Mesothelial cell of epicardium (in vitro differentiated cells): ENCODE measurements at regions not wholly inside any gene's neighbourhood (a gene's known extent, or its start where the extent isn't known, plus 50 kb on each side); places are given as distances from the start of the nearest gene placed in this dataset.

Experiments
- DNase-seq, 2 experiments: peaks; one replicate each; pipeline ENCODE4 v3.0.0; 2021; ENCODE audit warnings: low spot score in 2 of 2; ENCODE audit not compliant: unreplicated experiment in 2 of 2
- H3K27ac Mint-ChIP-seq: 2 replicates; pipeline ENCODE4 v1.8.0; 2021; ENCODE audit warnings: mixed read lengths
- H3K27me3 Mint-ChIP-seq: 2 replicates; pipeline ENCODE4 v1.8.0; 2021; ENCODE audit warnings: low read depth, mixed read lengths
- H3K36me3 Mint-ChIP-seq: 2 replicates; pipeline ENCODE4 v1.8.0; 2021; ENCODE audit warnings: mixed read lengths
- H3K4me1 Mint-ChIP-seq: 2 replicates; pipeline ENCODE4 v1.8.0; 2021; ENCODE audit warnings: mixed read lengths
- H3K4me3 Mint-ChIP-seq: 2 replicates; pipeline ENCODE4 v1.8.0; 2021; ENCODE audit warnings: mild to moderate bottlenecking, moderate library complexity, mixed read lengths
- H3K9me3 Mint-ChIP-seq: 2 replicates; pipeline ENCODE4 v1.8.0; 2021; ENCODE audit warnings: mixed read lengths
- TF ChIP-seq, protein P1 (sequence below): fragments of 200-600 bp; sonication (generic); IDR thresholded peaks from one replicate; pipeline ENCODE4 v1.5.0; 2021; ENCODE audit warnings: antibody characterized with exemption; ENCODE audit not compliant: unreplicated experiment

DNA sequence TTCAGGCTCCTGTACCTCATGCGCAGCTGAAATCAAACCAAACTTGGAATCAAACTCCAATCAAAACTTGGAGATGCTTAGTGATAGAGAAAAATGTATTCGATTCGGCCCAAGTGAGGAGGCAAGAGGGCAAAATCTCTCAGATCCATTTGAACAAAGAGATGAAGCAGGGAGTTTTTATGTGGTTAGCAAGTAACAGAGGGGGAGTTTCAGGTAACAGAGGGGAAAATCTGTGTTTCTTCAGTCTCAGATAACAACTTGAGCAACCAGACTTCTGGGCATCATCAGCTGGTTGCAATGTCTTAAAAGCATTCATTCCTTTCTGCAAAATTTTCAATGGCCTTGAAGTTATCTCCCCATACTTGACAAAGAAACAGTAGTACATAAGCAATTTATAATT is 245.1 kb upstream of the AVPR1A start:
- Mint-ChIP-seq H3K27me3 (no peaks in the 10 kb centered on the region), H3K36me3 (peaks cover 4% of the 10 kb centered on the region), H3K4me3 (no peak overlapping the region), H3K4me1 (peaks cover 5% of the 10 kb centered on the region), H3K27ac (no peak overlapping the region), H3K9me3 (peaks cover 6% of the 10 kb centered on the region)
- DNase-seq: no peak
- TF ChIP-seq, protein P1, sequence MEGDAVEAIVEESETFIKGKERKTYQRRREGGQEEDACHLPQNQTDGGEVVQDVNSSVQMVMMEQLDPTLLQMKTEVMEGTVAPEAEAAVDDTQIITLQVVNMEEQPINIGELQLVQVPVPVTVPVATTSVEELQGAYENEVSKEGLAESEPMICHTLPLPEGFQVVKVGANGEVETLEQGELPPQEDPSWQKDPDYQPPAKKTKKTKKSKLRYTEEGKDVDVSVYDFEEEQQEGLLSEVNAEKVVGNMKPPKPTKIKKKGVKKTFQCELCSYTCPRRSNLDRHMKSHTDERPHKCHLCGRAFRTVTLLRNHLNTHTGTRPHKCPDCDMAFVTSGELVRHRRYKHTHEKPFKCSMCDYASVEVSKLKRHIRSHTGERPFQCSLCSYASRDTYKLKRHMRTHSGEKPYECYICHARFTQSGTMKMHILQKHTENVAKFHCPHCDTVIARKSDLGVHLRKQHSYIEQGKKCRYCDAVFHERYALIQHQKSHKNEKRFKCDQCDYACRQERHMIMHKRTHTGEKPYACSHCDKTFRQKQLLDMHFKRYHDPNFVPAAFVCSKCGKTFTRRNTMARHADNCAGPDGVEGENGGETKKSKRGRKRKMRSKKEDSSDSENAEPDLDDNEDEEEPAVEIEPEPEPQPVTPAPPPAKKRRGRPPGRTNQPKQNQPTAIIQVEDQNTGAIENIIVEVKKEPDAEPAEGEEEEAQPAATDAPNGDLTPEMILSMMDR: no peak

DNA sequence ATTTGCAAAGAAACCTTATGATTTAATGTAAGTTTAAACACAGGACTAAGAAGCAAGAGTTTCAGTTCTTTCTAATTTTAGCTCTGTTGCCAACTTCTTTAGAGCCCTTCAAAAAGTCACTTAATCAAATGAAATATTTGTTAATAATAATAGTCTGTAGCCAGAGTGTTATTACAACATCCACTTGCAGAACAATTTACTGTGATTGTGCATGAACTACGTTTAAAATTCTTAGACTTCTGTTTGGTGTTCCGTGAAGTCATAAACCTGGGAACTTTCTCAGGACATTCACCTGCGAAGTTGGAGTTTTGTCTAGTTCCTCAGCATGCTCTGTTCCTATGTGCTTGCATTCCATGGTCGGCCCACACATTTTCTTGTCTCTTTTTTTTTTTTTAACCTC is 244.0 kb upstream of the AVPR1A start:
- Mint-ChIP-seq H3K9me3 (peaks cover 6% of the 10 kb centered on the region), H3K4me3 (no peak overlapping the region), H3K36me3 (peaks cover 4% of the 10 kb centered on the region), H3K27ac (no peak overlapping the region), H3K27me3 (no peaks in the 10 kb centered on the region), H3K4me1 (no peaks in the 10 kb centered on the region)
- TF ChIP-seq, protein P1: no peak
- DNase-seq: no peak

- H3K9me3 Mint-ChIP-seq: peaks cover 6% of the 10 kb centered on the region
- no peak overlapping the region for H3K27ac Mint-ChIP-seq
- TF ChIP-seq, protein P1: no peak
- no peaks in the 10 kb centered on the region for H3K4me1 Mint-ChIP-seq
- no peaks in the 10 kb centered on the region for H3K27me3 Mint-ChIP-seq
- H3K4me3 Mint-ChIP-seq: no peak overlapping the region
- H3K36me3 Mint-ChIP-seq: peaks cover 4% of the 10 kb centered on the region
- DNase-seq: no peak
These were observed 243.3 kb upstream of the AVPR1A start for GRCh38 chr12:63394349-63394748.

DNA sequence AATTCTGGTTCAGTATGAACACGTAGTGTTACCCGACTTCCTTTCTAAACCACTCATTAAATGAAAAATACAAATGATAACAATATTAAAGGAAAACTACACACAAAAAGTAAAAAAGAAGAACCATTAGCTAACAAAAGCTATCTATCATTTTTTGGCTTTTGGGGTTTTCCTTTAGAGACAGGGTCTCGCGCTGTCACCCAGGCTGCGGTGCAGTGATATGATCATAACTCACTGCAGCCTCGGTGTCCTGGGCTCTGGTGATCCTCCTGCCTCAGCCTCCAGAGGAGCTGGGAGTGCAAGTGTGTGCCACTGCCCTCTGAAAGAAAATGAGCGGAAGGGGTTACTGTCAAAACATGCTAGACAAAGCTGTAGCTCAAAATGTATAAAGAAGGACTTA is 238.2 kb upstream of the AVPR1A start:
- no peak for DNase-seq
- TF ChIP-seq, protein P1: no peak
- Mint-ChIP-seq H3K4me3 (no peak overlapping the region), H3K9me3 (no peaks in the 10 kb centered on the region), H3K27ac (no peak overlapping the region), H3K27me3 (peaks cover 2% of the 10 kb centered on the region), H3K4me1 (no peaks in the 10 kb centered on the region), H3K36me3 (no peaks in the 10 kb centered on the region)

DNA sequence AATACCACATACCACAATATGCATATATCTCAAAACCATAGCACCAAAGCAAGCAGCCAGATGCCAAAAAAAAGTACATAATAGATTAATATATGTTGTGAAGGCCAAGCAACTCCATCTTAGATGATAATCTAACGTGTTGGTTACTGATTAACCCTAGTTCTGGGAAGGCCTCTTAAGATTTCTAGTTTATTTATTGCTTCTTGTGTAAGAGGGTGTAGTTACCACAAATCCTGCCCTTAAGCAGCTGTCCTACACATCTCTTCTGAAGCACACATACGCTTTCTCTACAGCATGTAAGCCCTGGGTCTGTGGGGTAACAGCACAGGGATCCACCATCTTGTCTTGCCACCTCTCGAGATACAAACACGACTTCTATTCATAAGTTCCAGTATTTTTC is 236.8 kb upstream of the AVPR1A start:
- peaks cover 2% of the 10 kb centered on the region for H3K27me3 Mint-ChIP-seq
- no peak overlapping the region for H3K27ac Mint-ChIP-seq
- no peak for DNase-seq
- H3K4me3 Mint-ChIP-seq: no peak overlapping the region
- H3K4me1 Mint-ChIP-seq: no peaks in the 10 kb centered on the region
- H3K9me3 Mint-ChIP-seq: no peaks in the 10 kb centered on the region
- TF ChIP-seq, protein P1: no peak
- H3K36me3 Mint-ChIP-seq: no peaks in the 10 kb centered on the region

DNA sequence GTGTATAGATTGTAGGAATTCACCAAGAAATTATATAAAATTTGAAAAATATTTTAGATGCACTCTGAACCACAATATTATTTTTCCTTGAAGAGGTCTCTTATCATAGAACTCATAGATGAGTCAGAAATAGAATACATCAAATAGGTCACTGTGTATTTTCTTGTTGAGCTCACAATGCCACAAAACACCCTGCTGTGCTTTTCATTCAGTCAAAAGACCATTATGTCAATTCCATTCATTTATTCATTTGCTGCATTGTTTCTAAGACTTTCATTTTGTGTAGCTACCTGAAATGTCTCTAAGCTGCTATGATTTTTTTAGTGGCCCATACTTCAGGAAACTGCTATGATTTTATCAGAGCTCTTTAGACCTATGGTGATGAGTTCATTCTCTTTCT is 231.9 kb upstream of the AVPR1A start:
- H3K36me3 Mint-ChIP-seq: no peaks in the 10 kb centered on the region
- no peaks in the 10 kb centered on the region for H3K4me1 Mint-ChIP-seq
- TF ChIP-seq, protein P1: no peak
- H3K27me3 Mint-ChIP-seq: peaks cover 22% of the 10 kb centered on the region
- DNase-seq: no peak
- no peak overlapping the region for H3K27ac Mint-ChIP-seq
- H3K4me3 Mint-ChIP-seq: no peak overlapping the region
- no peaks in the 10 kb centered on the region for H3K9me3 Mint-ChIP-seq
